ENCODE measurements at regions not wholly inside any gene's neighbourhood (a gene's known extent, or its start where the extent isn't known, plus 50 kb on each side); places are given as distances from the start of the nearest gene placed in this dataset.

DNA sequence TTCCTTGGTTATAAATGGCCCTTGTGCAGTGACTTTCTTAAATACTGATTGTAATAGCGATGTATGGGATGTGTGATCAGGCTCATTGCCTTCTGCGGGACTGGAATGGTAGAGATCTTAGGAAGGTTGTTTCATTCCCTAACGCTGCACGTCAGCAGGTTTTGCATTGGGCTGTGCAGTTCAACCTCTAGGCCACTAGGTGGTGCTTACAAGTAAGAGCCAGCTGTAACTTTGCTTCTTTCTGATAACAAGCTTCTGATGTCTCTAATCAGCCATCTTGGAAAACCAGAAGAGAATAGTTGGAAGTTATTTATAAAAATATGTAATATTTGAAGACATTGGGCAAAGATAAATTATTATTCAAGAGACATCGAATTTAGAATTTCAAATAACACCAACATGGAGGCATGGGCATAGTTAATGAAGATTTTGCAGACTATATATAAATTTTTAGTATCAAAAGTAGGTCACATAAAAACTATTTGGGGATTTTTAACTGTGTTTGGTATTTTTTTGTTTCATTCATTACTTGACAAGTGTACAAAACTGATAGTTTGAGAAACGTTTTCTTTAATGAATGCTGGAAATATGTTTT lies 339.7 kb upstream of the PCDH7 start:
- ChIA-PET POLR2A (no interaction called here), CTCF (no interaction called here)
- H3K4me3 ChIP-seq (ENCODE audit: control insufficient read depth in 1 of 7, extremely low read depth in 1 of 7, insufficient read depth in 4 of 7, low read depth in 2 of 7, low read length in 6 of 7) = no peak overlapping the region
- H3K9me3 ChIP-seq (ENCODE audit: control extremely low read depth in 1 of 5, control insufficient read depth in 4 of 5, insufficient read depth in 2 of 5, low read depth in 1 of 5, low read length in 4 of 5) = no peaks in the 10 kb centered on the region
- H3K27ac ChIP-seq (ENCODE audit: insufficient read depth in 1 of 2, low read depth in 1 of 2, low read length in 2 of 2, poor library complexity in 1 of 2, severe bottlenecking in 2 of 2) = no peak overlapping the region
- H3K36me3 ChIP-seq (ENCODE audit: control insufficient read depth in 4 of 4, insufficient read depth in 4 of 4, low read length in 3 of 4) = no peaks in the 10 kb centered on the region
- no peaks in the 10 kb centered on the region for H3K27me3 ChIP-seq (replicated peaks in 2 of 5; ENCODE audit: control insufficient read depth in 4 of 5, insufficient read depth in 5 of 5, low read length in 4 of 5)
- 88% methylated on average over 3 of the region's 6 CpGs for WGBS (ENCODE audit: insufficient coverage)
- H3K4me1 ChIP-seq (ENCODE audit: control extremely low read depth in 1 of 4, control insufficient read depth in 4 of 4, insufficient read depth in 4 of 4, low read length in 3 of 4) = no peaks in the 10 kb centered on the region
- peak; percentile 8 to 38 (median 36) for DNase-seq

DNA sequence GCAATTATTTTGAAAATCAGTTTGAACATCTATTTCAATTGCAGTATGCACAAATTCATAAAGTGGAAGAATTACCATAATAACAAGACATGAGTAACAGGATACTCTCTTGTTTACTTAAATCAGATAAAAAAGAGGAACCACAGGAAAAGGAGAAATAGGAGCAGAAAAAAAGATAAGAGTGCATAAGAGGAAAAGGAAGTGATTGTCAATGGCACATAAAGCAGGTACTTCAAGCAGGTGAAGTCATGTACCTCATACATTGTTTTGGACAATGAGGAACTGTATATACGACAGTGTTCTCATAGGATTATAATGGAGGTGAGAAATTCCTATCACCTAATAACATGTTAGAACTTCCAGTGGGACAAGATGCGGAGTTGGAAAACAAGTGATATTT lies 334.5 kb upstream of the PCDH7 start:
- no peaks in the 10 kb centered on the region for H3K4me1 ChIP-seq (ENCODE audit: control extremely low read depth in 1 of 4, control insufficient read depth in 4 of 4, insufficient read depth in 4 of 4, low read length in 3 of 4)
- no peaks in the 10 kb centered on the region for H3K36me3 ChIP-seq (ENCODE audit: control insufficient read depth in 4 of 4, insufficient read depth in 4 of 4, low read length in 3 of 4)
- DNase-seq = no peak
- WGBS (ENCODE audit: insufficient coverage) = no CpG with 5 or more reads among the region's 2 CpGs
- POLR2A ChIA-PET = no interaction called here
- no peaks in the 10 kb centered on the region for H3K27me3 ChIP-seq (replicated peaks in 2 of 5; ENCODE audit: control insufficient read depth in 4 of 5, insufficient read depth in 5 of 5, low read length in 4 of 5)
- H3K27ac ChIP-seq (ENCODE audit: insufficient read depth in 1 of 2, low read depth in 1 of 2, low read length in 2 of 2, poor library complexity in 1 of 2, severe bottlenecking in 2 of 2) = no peak overlapping the region
- CTCF ChIA-PET = no interaction called here
- H3K4me3 ChIP-seq (ENCODE audit: control insufficient read depth in 1 of 7, extremely low read depth in 1 of 7, insufficient read depth in 4 of 7, low read depth in 2 of 7, low read length in 6 of 7) = no peak overlapping the region
- H3K9me3 ChIP-seq (ENCODE audit: control extremely low read depth in 1 of 5, control insufficient read depth in 4 of 5, insufficient read depth in 2 of 5, low read depth in 1 of 5, low read length in 4 of 5) = no peaks in the 10 kb centered on the region

DNA sequence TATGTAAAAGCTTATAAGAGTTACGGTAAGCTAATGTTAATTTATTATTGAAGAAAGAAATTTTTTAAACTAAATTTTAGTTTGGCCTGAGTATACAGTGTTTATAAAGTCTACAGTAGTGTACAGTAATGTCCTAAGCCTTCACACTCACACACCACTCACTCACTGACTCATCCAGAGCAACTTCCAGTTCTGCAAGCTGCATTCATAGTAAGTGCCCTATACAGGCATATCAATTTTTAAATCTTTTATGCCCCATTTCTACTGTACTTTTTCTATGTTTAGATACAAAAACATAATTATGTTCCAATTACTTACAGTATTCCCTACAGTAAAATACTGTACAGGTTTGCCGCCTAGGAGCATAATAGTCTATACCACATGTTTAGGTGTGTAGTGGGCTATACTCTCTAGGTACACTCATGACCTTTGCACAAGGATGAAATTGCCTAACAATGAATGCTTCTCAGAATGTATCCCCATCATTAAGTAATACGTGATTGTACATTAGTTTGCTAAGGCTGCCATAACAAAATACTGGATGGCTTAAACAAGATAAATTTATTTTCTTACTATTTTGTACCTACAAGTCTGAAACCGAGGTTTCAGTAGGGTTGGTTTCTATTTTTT lies 333.8 kb upstream of the PCDH7 start:
- CTCF ChIA-PET = no interaction called here
- POLR2A ChIA-PET = no interaction called here
- H3K4me1 ChIP-seq (ENCODE audit: control extremely low read depth in 1 of 4, control insufficient read depth in 4 of 4, insufficient read depth in 4 of 4, low read length in 3 of 4) = no peaks in the 10 kb centered on the region
- H3K27ac ChIP-seq (ENCODE audit: insufficient read depth in 1 of 2, low read depth in 1 of 2, low read length in 2 of 2, poor library complexity in 1 of 2, severe bottlenecking in 2 of 2) = no peak overlapping the region
- H3K36me3 ChIP-seq (ENCODE audit: control insufficient read depth in 4 of 4, insufficient read depth in 4 of 4, low read length in 3 of 4) = no peaks in the 10 kb centered on the region
- no peak for DNase-seq
- no CpG with 5 or more reads among the region's 4 CpGs for whole genome bisulfite sequencing (ENCODE audit: insufficient coverage)
- H3K9me3 ChIP-seq (ENCODE audit: control extremely low read depth in 1 of 5, control insufficient read depth in 4 of 5, insufficient read depth in 2 of 5, low read depth in 1 of 5, low read length in 4 of 5) = no peaks in the 10 kb centered on the region
- H3K27me3 ChIP-seq (replicated peaks in 2 of 5; ENCODE audit: control insufficient read depth in 4 of 5, insufficient read depth in 5 of 5, low read length in 4 of 5) = no peaks in the 10 kb centered on the region
- no peak overlapping the region for H3K4me3 ChIP-seq (ENCODE audit: control insufficient read depth in 1 of 7, extremely low read depth in 1 of 7, insufficient read depth in 4 of 7, low read depth in 2 of 7, low read length in 6 of 7)

DNA sequence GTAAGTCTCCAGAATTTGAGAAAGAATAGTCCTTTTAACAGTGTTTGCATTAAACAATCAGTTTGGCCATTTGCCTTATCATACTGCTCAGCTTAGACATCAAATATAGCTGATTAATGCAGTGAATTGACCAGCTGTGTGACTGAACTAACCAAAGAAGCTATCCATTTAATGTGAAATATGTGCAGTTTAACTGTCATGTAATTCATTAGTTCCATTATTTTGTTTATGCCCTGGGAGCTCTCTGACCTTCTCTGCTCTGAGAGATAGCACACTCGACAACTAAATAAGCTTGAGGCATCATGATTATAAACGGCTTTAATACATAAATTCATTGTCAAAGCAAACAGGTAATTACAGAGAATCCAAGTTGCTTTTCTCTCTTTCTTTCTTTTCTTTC lies 324.3 kb upstream of the PCDH7 start:
- Histone ChIP-seq H3K36me3 (ENCODE audit: control insufficient read depth in 4 of 4, insufficient read depth in 4 of 4, low read length in 3 of 4) (no peaks in the 10 kb centered on the region), H3K9me3 (ENCODE audit: control extremely low read depth in 1 of 5, control insufficient read depth in 4 of 5, insufficient read depth in 2 of 5, low read depth in 1 of 5, low read length in 4 of 5) (no peaks in the 10 kb centered on the region), H3K4me1 (ENCODE audit: control extremely low read depth in 1 of 4, control insufficient read depth in 4 of 4, insufficient read depth in 4 of 4, low read length in 3 of 4) (no peaks in the 10 kb centered on the region), H3K27me3 (replicated peaks in 2 of 5; ENCODE audit: control insufficient read depth in 4 of 5, insufficient read depth in 5 of 5, low read length in 4 of 5) (no peaks in the 10 kb centered on the region), H3K4me3 (ENCODE audit: control insufficient read depth in 1 of 7, extremely low read depth in 1 of 7, insufficient read depth in 4 of 7, low read depth in 2 of 7, low read length in 6 of 7) (no peak overlapping the region), H3K27ac (ENCODE audit: insufficient read depth in 1 of 2, low read depth in 1 of 2, low read length in 2 of 2, poor library complexity in 1 of 2, severe bottlenecking in 2 of 2) (no peak overlapping the region)
- ChIA-PET POLR2A (no interaction called here), CTCF (interaction anchor here (0.7 kb wide), 1 partner anchor 1259 kb away, joined by 4 read pairs; no protein-coding TSS in a partner anchor)
- WGBS (ENCODE audit: insufficient coverage) = 94% methylated on average over 2 of the region's 2 CpGs
- DNase-seq = no peak

DNA sequence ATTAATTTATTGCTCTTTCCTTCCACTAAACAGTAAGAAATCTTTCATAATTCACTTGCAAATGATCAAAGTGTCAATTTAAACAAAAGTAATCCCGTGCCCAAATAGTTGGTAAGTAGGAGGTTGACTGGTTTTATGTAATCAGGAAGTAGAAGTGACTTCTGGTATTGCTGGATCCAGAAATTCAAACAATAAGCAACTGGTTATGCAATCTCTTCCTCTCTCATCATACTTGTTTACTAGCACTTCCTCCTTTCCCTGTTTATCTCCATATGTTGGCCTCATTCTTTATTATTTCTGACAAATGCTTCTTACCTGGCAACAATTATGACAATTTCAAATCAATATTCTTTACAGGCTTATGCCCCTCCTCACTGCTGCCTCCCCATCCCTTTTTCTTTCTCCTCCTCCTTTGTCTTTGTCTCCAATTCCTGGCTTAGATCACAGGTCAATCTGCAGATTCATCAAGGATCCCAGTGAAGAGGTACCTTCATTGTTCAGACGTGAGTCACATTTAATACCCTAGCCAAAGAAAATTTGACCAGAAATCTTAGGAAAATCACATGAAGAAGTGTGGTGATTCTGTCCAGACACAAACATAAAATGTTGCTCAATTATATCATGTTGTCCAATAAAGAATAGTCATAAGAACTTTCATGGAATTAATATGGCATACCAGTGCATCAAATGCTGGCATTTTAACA lies 323.2 kb upstream of the PCDH7 start:
- POLR2A ChIA-PET = no interaction called here
- H3K27ac ChIP-seq (ENCODE audit: insufficient read depth in 1 of 2, low read depth in 1 of 2, low read length in 2 of 2, poor library complexity in 1 of 2, severe bottlenecking in 2 of 2) = no peak overlapping the region
- DNase-seq = no peak
- no peaks in the 10 kb centered on the region for H3K27me3 ChIP-seq (replicated peaks in 2 of 5; ENCODE audit: control insufficient read depth in 4 of 5, insufficient read depth in 5 of 5, low read length in 4 of 5)
- H3K36me3 ChIP-seq (ENCODE audit: control insufficient read depth in 4 of 4, insufficient read depth in 4 of 4, low read length in 3 of 4) = no peaks in the 10 kb centered on the region
- WGBS (ENCODE audit: insufficient coverage) = no CpG with 5 or more reads among the region's 2 CpGs
- no peaks in the 10 kb centered on the region for H3K4me1 ChIP-seq (ENCODE audit: control extremely low read depth in 1 of 4, control insufficient read depth in 4 of 4, insufficient read depth in 4 of 4, low read length in 3 of 4)
- no peak overlapping the region for H3K4me3 ChIP-seq (ENCODE audit: control insufficient read depth in 1 of 7, extremely low read depth in 1 of 7, insufficient read depth in 4 of 7, low read depth in 2 of 7, low read length in 6 of 7)
- CTCF ChIA-PET = no interaction called here
- H3K9me3 ChIP-seq (ENCODE audit: control extremely low read depth in 1 of 5, control insufficient read depth in 4 of 5, insufficient read depth in 2 of 5, low read depth in 1 of 5, low read length in 4 of 5) = no peaks in the 10 kb centered on the region

DNA sequence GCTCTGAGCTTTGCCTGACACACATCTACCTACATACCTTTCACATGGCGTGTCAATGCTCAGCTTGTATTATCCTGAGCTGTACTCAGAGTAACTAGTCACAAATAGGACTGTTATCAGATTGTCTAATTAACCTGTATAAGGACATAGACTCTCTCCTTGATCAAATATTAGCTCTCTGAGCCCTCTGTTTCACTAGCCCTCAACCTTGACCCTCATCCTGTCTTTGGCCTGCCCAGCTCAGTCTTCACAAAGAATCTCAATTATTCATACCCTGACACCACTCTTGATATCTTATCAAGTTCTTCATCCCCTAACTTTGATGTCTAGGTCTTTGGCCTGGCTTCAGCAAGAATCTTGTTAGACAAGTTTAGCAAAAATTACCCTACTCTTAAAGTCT lies 320.7 kb upstream of the PCDH7 start:
- CTCF ChIA-PET = no interaction called here
- POLR2A ChIA-PET = no interaction called here
- WGBS (ENCODE audit: insufficient coverage) = 100% methylated on average over 1 of the region's 1 CpG
- Histone ChIP-seq H3K36me3 (ENCODE audit: control insufficient read depth in 4 of 4, insufficient read depth in 4 of 4, low read length in 3 of 4) (no peaks in the 10 kb centered on the region), H3K27me3 (replicated peaks in 2 of 5; ENCODE audit: control insufficient read depth in 4 of 5, insufficient read depth in 5 of 5, low read length in 4 of 5) (no peaks in the 10 kb centered on the region), H3K27ac (ENCODE audit: insufficient read depth in 1 of 2, low read depth in 1 of 2, low read length in 2 of 2, poor library complexity in 1 of 2, severe bottlenecking in 2 of 2) (no peak overlapping the region), H3K4me3 (ENCODE audit: control insufficient read depth in 1 of 7, extremely low read depth in 1 of 7, insufficient read depth in 4 of 7, low read depth in 2 of 7, low read length in 6 of 7) (no peak overlapping the region), H3K4me1 (ENCODE audit: control extremely low read depth in 1 of 4, control insufficient read depth in 4 of 4, insufficient read depth in 4 of 4, low read length in 3 of 4) (no peaks in the 10 kb centered on the region), H3K9me3 (ENCODE audit: control extremely low read depth in 1 of 5, control insufficient read depth in 4 of 5, insufficient read depth in 2 of 5, low read depth in 1 of 5, low read length in 4 of 5) (no peaks in the 10 kb centered on the region)
- DNase-seq = no peak

DNA sequence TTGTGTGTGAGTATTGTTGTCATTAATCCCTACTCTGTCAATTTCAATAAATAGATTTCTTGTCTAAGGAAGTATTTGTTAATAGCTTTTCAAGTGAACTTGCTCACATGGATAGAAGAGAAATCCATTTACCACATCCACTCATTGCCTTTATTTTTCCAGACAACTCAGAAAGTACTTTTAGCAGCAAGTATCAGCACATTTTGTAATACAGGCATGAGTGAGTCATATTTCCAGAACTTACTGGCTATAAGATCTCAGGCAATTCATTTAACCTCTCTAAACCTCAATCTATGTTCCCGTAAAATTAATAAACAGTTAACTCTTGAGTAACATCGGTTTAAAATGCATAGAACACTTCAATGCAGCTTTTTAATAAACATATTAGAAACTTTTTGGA lies 317.9 kb upstream of the PCDH7 start:
- DNase-seq = no peak
- no CpG with 5 or more reads among the region's 2 CpGs for WGBS (ENCODE audit: insufficient coverage)
- POLR2A ChIA-PET = no interaction called here
- Histone ChIP-seq H3K4me3 (ENCODE audit: control insufficient read depth in 1 of 7, extremely low read depth in 1 of 7, insufficient read depth in 4 of 7, low read depth in 2 of 7, low read length in 6 of 7) (no peak overlapping the region), H3K4me1 (ENCODE audit: control extremely low read depth in 1 of 4, control insufficient read depth in 4 of 4, insufficient read depth in 4 of 4, low read length in 3 of 4) (no peaks in the 10 kb centered on the region), H3K9me3 (ENCODE audit: control extremely low read depth in 1 of 5, control insufficient read depth in 4 of 5, insufficient read depth in 2 of 5, low read depth in 1 of 5, low read length in 4 of 5) (peaks cover 0 to 6% (median 0%) of the 10 kb centered on the region in 5 experiments), H3K27me3 (replicated peaks in 2 of 5; ENCODE audit: control insufficient read depth in 4 of 5, insufficient read depth in 5 of 5, low read length in 4 of 5) (no peaks in the 10 kb centered on the region), H3K36me3 (ENCODE audit: control insufficient read depth in 4 of 4, insufficient read depth in 4 of 4, low read length in 3 of 4) (no peaks in the 10 kb centered on the region), H3K27ac (ENCODE audit: insufficient read depth in 1 of 2, low read depth in 1 of 2, low read length in 2 of 2, poor library complexity in 1 of 2, severe bottlenecking in 2 of 2) (no peak overlapping the region)
- CTCF ChIA-PET = no interaction called here
